ENCODE measurements at regions not wholly inside any gene's neighbourhood (a gene's known extent, or its start where the extent isn't known, plus 50 kb on each side); places are given as distances from the start of the nearest gene placed in this dataset.

DNA sequence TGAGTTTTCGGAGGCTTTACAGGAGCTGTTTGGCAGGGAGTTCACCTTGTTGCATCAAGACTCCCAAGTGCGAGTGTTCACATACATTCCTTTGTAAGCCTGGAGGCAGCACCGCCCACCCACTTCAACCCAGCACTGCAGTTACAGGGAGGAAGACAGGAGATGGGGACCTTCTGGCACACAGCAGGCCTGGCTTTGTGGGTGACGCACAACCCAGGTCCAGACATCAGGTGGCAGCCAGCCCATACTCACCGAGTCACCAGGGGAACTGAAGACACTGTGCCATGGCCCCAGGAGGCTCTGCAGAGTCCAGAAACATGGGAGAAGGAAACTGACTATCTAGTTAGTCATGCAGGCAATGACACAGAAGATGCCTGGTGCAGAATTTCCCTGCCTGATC lies 305.9 kb upstream of the RNF32 start:
- TF ChIP-seq, protein P1, sequence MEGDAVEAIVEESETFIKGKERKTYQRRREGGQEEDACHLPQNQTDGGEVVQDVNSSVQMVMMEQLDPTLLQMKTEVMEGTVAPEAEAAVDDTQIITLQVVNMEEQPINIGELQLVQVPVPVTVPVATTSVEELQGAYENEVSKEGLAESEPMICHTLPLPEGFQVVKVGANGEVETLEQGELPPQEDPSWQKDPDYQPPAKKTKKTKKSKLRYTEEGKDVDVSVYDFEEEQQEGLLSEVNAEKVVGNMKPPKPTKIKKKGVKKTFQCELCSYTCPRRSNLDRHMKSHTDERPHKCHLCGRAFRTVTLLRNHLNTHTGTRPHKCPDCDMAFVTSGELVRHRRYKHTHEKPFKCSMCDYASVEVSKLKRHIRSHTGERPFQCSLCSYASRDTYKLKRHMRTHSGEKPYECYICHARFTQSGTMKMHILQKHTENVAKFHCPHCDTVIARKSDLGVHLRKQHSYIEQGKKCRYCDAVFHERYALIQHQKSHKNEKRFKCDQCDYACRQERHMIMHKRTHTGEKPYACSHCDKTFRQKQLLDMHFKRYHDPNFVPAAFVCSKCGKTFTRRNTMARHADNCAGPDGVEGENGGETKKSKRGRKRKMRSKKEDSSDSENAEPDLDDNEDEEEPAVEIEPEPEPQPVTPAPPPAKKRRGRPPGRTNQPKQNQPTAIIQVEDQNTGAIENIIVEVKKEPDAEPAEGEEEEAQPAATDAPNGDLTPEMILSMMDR (IDR thresholded peaks at IDR 0.05 in 4 of 5, conservative IDR thresholded peaks at IDR 0.05 in 1 of 5), result no peak
- TF ChIP-seq POLR2A (IDR thresholded peaks at IDR 0.05), result no peak

All from gastrocnemius medialis (tissue), 4 donors.